HepG2 (cell line): ENCODE measurements at regions not wholly inside any gene's neighbourhood (a gene's known extent, or its start where the extent isn't known, plus 50 kb on each side); places are given as distances from the start of the nearest gene placed in this dataset.

Experiments
- ATAC-seq: fragments of 200-7000 bp; cut with Tn5 transposase; 3 replicates; pipeline ENCODE4 v1.9.1; 2020; ENCODE audit warnings: mild to moderate bottlenecking, moderate library complexity
- BruUV-seq: library from RNA; stranded (reverse); fragments of 400-500 nt; replicated peaks from 2 replicates; lab custom pipeline; 2021; lab: Mats Ljungman, UMichigan
- CTCF ChIA-PET: fragments of 300-600 bp; formaldehyde crosslinking; extraction: SDS; loops from one replicate; lab custom pipeline; 2021; ENCODE audit warnings: low total read pairs, inconsistent platforms, low intra/inter-chr PET ratio; lab: Yijun Ruan, JAX
- POLR2A ChIA-PET: fragments of 350-600 bp; sonication (Branson Sonifier 250); formaldehyde crosslinking; loops from one replicate; lab custom pipeline; 2020; ENCODE audit warnings: antibody characterized with exemption, inconsistent platforms; lab: Yijun Ruan, JAX
- DNase-seq: peaks from one replicate; pipeline ENCODE4 v3.0.0-alpha.2; 2015; ENCODE audit warnings: low spot score
- FAIRE-seq: peaks from 3 replicates; lab custom pipeline; 2011; peaks lifted over from hg19 to GRCh38; lab: Jason Lieb, UNC
- H2AFZ ChIP-seq: one replicate; pipeline ENCODE4 v1.6.1; 2011; ENCODE audit warnings: low read length, inconsistent platforms
- H3K27ac ChIP-seq: fragments of 300-600 bp; 3 replicates; pipeline ENCODE4 v1.8.0; 2011; ENCODE audit warnings: mixed run types, mild to moderate bottlenecking, mixed read lengths, low read length, inconsistent platforms; ENCODE audit not compliant: insufficient read depth; ENCODE audit errors: extremely low read length
- H3K27me3 ChIP-seq, 2 experiments: fragments of 200-600 bp in 1 of 2; 2 replicates in 1 of 2; 3 replicates in 1 of 2; pipeline versions ENCODE4 v1.6.0 to v1.8.0; 2011; ENCODE audit warnings: low read length in 2 of 2, mild to moderate bottlenecking in 2 of 2, moderate library complexity in 2 of 2, inconsistent platforms in 1 of 2; ENCODE audit not compliant: insufficient read depth in 2 of 2, control insufficient read depth in 1 of 2
- H3K36me3 ChIP-seq, 2 experiments: fragments of 200-600 bp in 1 of 2; replicated peaks in 1 of 2; 2 replicates in 1 of 2; 3 replicates in 1 of 2; pipeline versions ENCODE4 v1.5.1 to v1.8.0; 2011; ENCODE audit warnings: low read length in 2 of 2, inconsistent platforms in 1 of 2; ENCODE audit not compliant: insufficient read depth in 2 of 2, control insufficient read depth in 1 of 2
- H3K4me1 ChIP-seq: 2 replicates; pipeline ENCODE4 v1.5.1; 2012; ENCODE audit warnings: low read length, inconsistent platforms; ENCODE audit not compliant: insufficient read depth
- H3K4me2 ChIP-seq: 2 replicates; pipeline ENCODE4 v1.6.0; 2011; ENCODE audit warnings: low read depth, low read length, inconsistent platforms
- H3K4me3 ChIP-seq, 3 experiments: fragments of 200-600 bp in 1 of 3; sonication (generic), shearing (Covaris generic) in 1 of 3; replicated peaks in 1 of 3; 2 replicates each; pipeline ENCODE4 v1.5.1; 2011 to 2016; ENCODE audit warnings: low read length in 3 of 3, inconsistent platforms in 2 of 3, low read depth in 2 of 3, mild to moderate bottlenecking in 2 of 3, control low read depth in 1 of 3, mixed read lengths in 1 of 3; ENCODE audit not compliant: insufficient read depth in 1 of 3
- H3K79me2 ChIP-seq: one replicate; pipeline ENCODE4 v1.6.1; 2011; ENCODE audit warnings: low read length, inconsistent platforms; ENCODE audit not compliant: insufficient read depth
- H3K9ac ChIP-seq: 2 replicates; pipeline ENCODE4 v1.6.0; 2011; ENCODE audit warnings: mild to moderate bottlenecking, low read depth, low read length, inconsistent platforms; ENCODE audit not compliant: insufficient read depth
- H3K9me3 ChIP-seq: 2 replicates; pipeline ENCODE4 v1.5.1; 2012; ENCODE audit warnings: mild to moderate bottlenecking, low read length
- H4K20me1 ChIP-seq: 2 replicates; pipeline ENCODE4 v1.6.0; 2011; ENCODE audit warnings: inconsistent platforms, mild to moderate bottlenecking, low read length, moderate library complexity; ENCODE audit not compliant: insufficient read depth
- ATF3 ChIP-seq: sonication (generic); formaldehyde crosslinking; IDR thresholded peaks from 2 replicates; pipeline ENCODE4 v1.4.0; 2020; ENCODE audit warnings: missing genetic modification reagents
- CEBPB ChIP-seq: IDR thresholded peaks from 2 replicates; pipeline ENCODE4 v1.6.1; 2011; ENCODE audit warnings: low read depth, low read length, improper control_type of control experiment, borderline replicate concordance
- MED1 ChIP-seq: sonication (generic); formaldehyde crosslinking; IDR thresholded peaks from 2 replicates; pipeline ENCODE4 v1.4.0; 2020; ENCODE audit warnings: missing genetic modification reagents
- NCOR1 ChIP-seq: fragments of 200-600 bp; sonication (generic); IDR thresholded peaks from 2 replicates; pipeline ENCODE4 v1.7.0; 2017; ENCODE audit warnings: antibody characterized with exemption, low read length, borderline replicate concordance
- PRDM10 ChIP-seq: sonication (generic); formaldehyde crosslinking; IDR thresholded peaks from 2 replicates; pipeline ENCODE4 v1.4.0; 2020; ENCODE audit warnings: low read depth, missing genetic modification reagents
- RFXAP ChIP-seq: sonication (generic); formaldehyde crosslinking; IDR thresholded peaks from 2 replicates; pipeline ENCODE4 v1.4.0; 2020; ENCODE audit warnings: missing genetic modification reagents, borderline replicate concordance
- ZBTB33 ChIP-seq: sonication (generic); formaldehyde crosslinking; IDR thresholded peaks from 2 replicates; pipeline ENCODE4 v1.4.0; 2020; ENCODE audit warnings: missing genetic modification reagents
- ZBTB44 ChIP-seq: sonication (generic); formaldehyde crosslinking; IDR thresholded peaks from 2 replicates; pipeline ENCODE4 v1.4.0; 2020; ENCODE audit warnings: missing genetic modification reagents
- ZBTB7B ChIP-seq: sonication (generic); formaldehyde crosslinking; IDR thresholded peaks from 2 replicates; pipeline ENCODE4 v1.4.0; 2020; ENCODE audit warnings: missing genetic modification reagents
- ZC3H4 ChIP-seq: sonication (generic); formaldehyde crosslinking; IDR thresholded peaks from 2 replicates; pipeline ENCODE4 v1.4.0; 2020; ENCODE audit warnings: missing genetic modification reagents, borderline replicate concordance
- ZFP41 ChIP-seq: sonication (generic); formaldehyde crosslinking; IDR thresholded peaks from 2 replicates; pipeline ENCODE4 v1.4.0; 2020; ENCODE audit warnings: mild to moderate bottlenecking, missing genetic modification reagents, borderline replicate concordance
- ZFY ChIP-seq: sonication (generic); formaldehyde crosslinking; IDR thresholded peaks from 2 replicates; pipeline ENCODE4 v1.4.0; 2020; ENCODE audit warnings: missing genetic modification reagents
- ZNF382 ChIP-seq: sonication (generic); formaldehyde crosslinking; IDR thresholded peaks from 2 replicates; pipeline ENCODE4 v1.5.0; 2020; ENCODE audit warnings: missing genetic modification reagents, mild to moderate bottlenecking, borderline replicate concordance
- ZNF619 ChIP-seq: sonication (generic); formaldehyde crosslinking; IDR thresholded peaks from 2 replicates; pipeline ENCODE4 v1.4.0; 2020; ENCODE audit warnings: mild to moderate bottlenecking, missing genetic modification reagents
- ZNF7 ChIP-seq: IDR thresholded peaks from 2 replicates; pipeline ENCODE4 v1.6.1; 2016; ENCODE audit warnings: missing biosample characterization, missing genetic modification reagents
- ZNF790 ChIP-seq: sonication (generic); formaldehyde crosslinking; IDR thresholded peaks from 2 replicates; pipeline ENCODE4 v1.8.0; 2022; ENCODE audit warnings: missing genetic modification reagents, mild to moderate bottlenecking, borderline replicate concordance
- WGBS: methylation state at CpG from one replicate; pipeline ENCODE4 v1.1.6; 2017; ENCODE audit warnings: low lambda C conversion rate; 5-methylcytosine and 5-hydroxymethylcytosine counted together
- in situ Hi-C: cut with HindIII; loops from 2 replicates; pipeline ENCODE4 v1.10.0; 2017; ENCODE audit warnings: low pct_unique_long_range_greater_than_20kb; ENCODE audit not compliant: extremely low pct_ligation_motif_present
- intact Hi-C: fragments of 100-400 bp; cut with micrococcal nuclease; formaldehyde crosslinking; loops from one replicate; pipeline ENCODE4 v1.10.0; 2022; ENCODE audit not compliant: unreplicated experiment

- TF ChIP-seq PRDM10 (CRISPR knock-in tag) (no peak), ZNF382 (CRISPR knock-in tag) (no peak)
- TF ChIP-seq, all 625 proteins: peak for 0
These were observed 465.0 kb downstream of the AACS start (continued) for GRCh38 chr12:125530201-125530600.

GRCh38 chr12:125530876-125531275 is 465.6 kb downstream of the AACS start:
- Histone ChIP-seq H3K27me3 (0 out of 5 replicates have a peak, but pooled peaks cover 0 to 5% of the 10 kb centered on the region in 2 experiments), H3K4me2 (no peak overlapping the region), H3K4me3 (no peak overlapping the region), H2AFZ (no peak overlapping the region), H3K9me3 (no peaks in the 10 kb centered on the region), H3K79me2 (no peaks in the 10 kb centered on the region), H4K20me1 (no peaks in the 10 kb centered on the region), H3K4me1 (no peaks in the 10 kb centered on the region), H3K36me3 (no peaks in the 10 kb centered on the region), H3K27ac (no peak overlapping the region), H3K9ac (no peak overlapping the region)
- in situ Hi-C loops: loop anchor here (10.0 to 25.0 kb wide), 4 partner anchors 154 to 1856 kb away; no protein-coding TSS in a partner anchor
- WGBS: 4% methylated on average over 1 of the region's 5 CpGs
- ATAC-seq: no peak
- FAIRE-seq: no peak
- no TSS peak for BruUV-seq
- no peak for DNase-seq
- CTCF ChIA-PET: no interaction called here
- POLR2A ChIA-PET: no interaction called here
- intact Hi-C loops: loop anchor here (5.0 kb wide), 3 partner anchors 151 to 1851 kb away; no protein-coding TSS in a partner anchor
- TF ChIP-seq ZBTB44 (CRISPR knock-in tag) (no peak), MED1 (CRISPR knock-in tag) (no peak), ZNF7 (no peak), NCOR1 (no peak), ZBTB7B (no peak), ATF3 (CRISPR knock-in tag) (no peak), RFXAP (CRISPR knock-in tag) (no peak), ZC3H4 (CRISPR knock-in tag) (no peak), ZNF619 (CRISPR knock-in tag) (no peak), ZBTB33 (no peak), ZFY (CRISPR knock-in tag) (no peak), CEBPB (no peak), ZFP41 (CRISPR knock-in tag) (no peak), ZNF790 (CRISPR knock-in tag) (no peak)
